Hepatic stellate cell (primary cell): ENCODE measurements at regions not wholly inside any gene's neighbourhood (a gene's known extent, or its start where the extent isn't known, plus 50 kb on each side); places are given as distances from the start of the nearest gene placed in this dataset.
"Not testable (repeated sequence)": the region's sequence is repeated elsewhere in the genome, so short reads cannot be mapped to it uniquely, and the experiment has no call there.

Experiments
- DNase-seq: peaks from one replicate; pipeline ENCODE4 v3.0.0; 2011; ENCODE audit warnings: low spot score

GRCh38 chr4:38470735-38471262, 193.2 kb upstream of the KLF3 start:
- DNase-seq, result no peak

GRCh38 chr4:38482696-38483095, 181.3 kb upstream of the KLF3 start:
- DNase-seq, result no peak

DNA sequence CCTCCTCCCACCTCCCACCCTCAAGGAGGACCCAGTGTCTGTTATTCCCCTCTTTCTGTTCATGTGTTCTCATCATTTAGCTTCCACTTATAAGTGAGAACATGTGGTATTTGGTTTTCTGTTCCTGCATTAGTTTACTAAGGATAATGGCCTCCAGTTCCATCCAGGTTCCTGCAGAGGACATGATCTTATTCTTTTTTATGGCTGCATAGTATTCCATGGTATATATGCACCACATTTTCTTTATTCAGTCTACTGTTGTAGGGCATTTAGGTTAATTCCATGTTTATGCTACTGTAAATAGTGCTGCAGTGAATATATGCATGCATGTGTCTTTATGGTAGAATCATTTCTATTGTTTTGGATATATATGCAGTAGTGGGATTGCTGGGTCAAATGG, 180.4 kb upstream of the KLF3 start:
- DNase-seq, result not testable (repeated sequence)

DNA sequence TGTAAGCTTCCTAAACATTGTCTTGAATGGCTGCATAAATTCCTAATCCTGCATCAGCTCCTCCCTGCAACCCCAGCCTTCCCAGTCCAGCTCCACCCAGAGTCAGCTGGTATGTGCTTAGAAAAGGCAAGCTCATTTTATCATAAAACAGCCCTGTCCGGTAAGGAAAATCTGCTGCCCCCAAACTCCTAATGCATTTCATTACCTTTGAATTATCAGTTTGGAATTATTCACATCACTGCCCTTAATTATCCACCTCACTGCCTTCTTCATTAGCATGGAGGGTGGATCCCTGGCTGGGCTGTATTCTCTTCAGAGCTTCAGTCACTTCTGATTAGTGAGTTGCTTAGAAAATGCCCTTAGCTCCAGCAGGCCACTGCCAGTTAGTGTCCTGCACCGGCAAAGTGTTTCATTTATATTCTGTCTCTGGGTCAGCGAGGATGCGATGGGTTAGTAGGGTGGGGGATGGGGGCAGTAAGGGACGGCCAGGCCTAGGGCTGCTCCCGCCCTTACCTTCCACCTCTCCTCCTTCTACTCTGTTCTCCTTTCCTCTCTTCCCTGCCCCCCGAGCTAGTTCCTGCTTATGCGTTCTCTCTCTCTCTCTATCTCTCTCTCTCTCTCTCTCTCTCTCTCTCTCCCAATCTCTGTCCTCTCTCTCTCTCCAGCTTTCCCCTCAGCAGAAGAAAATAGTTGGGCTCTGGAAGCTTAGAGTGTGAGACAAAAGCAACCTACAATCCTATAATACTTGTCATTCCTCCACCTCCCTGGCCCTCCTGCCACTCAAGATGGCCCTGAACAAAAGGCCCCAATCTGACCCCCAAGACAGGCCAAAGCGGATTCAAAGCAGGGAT, 174.8 kb upstream of the KLF3 start:
- DNase-seq, result no peak

GRCh38 chr4:38489924-38490639, 173.9 kb upstream of the KLF3 start:
- DNase-seq, result no peak

- DNase-seq, result no peak
Observed at GRCh38 chr4:38490753-38491446, 173.1 kb upstream of the KLF3 start.

DNA sequence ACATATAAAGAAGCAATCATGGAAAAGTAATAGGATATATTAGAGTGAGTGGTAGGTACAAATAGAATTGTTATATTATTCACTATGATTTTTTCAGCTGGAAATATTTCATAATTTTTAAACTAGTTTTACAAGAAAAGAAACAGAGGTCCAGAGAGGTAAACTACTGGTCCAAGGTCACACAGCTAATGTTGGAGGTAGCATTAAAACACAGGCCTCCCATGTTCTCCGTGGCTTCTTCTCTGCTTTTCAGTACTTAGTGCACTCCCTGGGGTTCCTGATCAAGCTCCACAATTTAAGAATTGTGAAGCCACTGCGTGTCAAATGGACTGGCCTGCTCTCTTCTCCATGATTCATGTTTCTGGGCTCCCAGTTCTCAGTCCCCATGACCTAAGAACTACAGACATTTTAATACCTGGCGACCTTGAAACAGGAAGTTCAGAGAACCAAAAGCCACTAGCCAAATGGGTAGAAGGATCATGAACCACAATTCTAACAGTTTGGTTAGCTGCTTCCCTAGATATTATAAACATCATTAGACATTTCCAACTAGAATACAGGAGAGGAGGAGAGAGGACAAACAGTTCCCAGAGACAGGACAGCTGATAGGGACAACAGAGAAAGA, 172.0 kb upstream of the KLF3 start:
- no peak for DNase-seq

- DNase-seq, result no peak
Observed at GRCh38 chr4:38493066-38493465, 170.9 kb upstream of the KLF3 start.

GRCh38 chr4:38495446-38495845, 168.6 kb upstream of the KLF3 start:
- DNase-seq, result no peak

DNA sequence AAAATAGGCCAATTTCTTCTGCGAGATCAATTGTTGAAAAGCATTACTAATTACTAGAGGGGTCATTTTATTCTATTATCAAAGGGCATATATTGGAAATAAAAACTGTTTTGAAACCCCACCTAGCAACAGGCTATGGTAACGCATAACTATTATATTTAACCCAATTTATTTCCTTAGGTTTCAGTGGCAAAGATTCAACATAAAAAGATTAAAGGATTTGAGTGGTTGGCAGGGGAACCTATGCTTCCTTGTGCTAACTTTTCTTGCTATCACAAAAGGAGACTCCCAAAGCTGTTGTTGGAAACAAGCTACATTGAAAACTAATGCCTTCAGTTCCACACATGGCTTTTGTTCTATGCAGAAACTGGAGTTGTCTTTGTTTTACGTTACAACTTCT, 166.9 kb upstream of the KLF3 start:
- DNase-seq, result no peak

- no peak for DNase-seq
Observed at GRCh38 chr4:38499101-38499500, 164.9 kb upstream of the KLF3 start.

DNA sequence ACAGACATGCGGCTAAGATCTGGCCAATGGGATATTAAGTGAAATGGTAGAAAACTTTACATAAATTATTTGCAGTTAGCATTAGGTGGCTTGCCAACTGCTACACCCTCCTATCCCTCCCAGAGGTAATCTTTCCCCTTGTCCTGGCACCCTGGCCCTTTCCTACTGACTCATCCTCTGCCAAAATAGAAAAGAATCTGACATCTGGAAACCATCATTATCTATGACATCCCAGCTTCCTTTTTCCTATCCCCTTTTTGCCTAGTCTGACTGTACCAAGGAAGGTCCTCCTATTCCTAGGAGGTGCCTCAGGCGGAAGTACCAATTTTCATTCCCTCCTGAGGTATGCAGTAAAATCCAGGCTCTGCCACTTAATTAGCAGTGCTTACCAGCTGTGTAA, 163.6 kb upstream of the KLF3 start:
- no peak for DNase-seq

DNA sequence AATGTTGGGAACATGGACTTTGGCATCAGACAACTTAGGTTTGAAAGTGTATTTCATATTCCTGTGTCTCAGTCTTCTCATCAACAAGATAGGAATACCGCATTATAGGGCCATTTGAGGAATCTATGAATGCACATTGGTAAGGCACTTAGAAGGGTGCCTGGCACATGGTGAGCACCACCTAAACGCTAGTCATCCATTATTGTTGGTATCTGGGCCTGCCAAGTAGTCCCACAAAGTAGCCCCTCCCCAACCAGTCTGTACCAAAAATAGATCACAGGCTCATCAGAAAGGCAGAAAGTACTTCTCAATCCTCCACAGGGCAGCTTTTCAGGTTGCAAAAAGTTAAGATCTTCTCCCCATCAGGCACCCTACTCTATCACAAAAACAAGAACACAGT, 162.3 kb upstream of the KLF3 start:
- DNase-seq, result no peak

GRCh38 chr4:38503689-38504395, 160.2 kb upstream of the KLF3 start:
- DNase-seq, result no peak

DNA sequence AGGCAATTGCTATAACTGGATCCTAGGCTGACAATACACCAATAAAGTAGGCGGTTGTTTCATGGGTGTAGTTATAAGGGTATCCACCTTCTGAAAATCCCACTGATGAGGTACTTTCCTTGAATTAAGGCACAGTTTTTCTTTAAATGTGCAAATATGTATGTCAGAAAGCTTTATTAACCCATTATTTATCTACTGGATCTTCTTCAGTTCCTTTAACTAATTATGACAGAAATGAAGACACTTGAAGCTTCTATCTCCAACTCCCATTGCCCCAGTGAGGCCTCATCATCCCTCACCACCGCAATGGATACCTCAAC, 159.6 kb upstream of the KLF3 start:
- DNase-seq, result no peak

DNA sequence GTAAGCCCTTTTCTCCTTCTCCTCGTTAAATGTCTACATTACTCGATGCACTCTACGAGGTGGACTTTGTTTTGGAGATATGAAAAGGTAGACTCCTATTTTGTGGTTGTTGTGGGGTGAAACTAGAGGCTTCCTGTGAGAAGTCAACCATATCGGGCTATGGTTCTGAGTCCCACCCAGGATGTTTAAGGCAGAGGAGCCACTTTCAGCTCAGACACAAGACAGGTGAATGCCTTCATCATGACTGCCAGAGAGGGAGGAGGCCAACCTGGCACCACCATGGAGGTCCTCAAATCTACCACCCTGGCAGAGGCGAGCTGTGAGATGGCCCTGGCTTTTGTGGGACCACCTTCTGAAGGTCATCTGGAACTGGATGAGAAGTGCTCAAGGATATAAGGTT, 154.4 kb upstream of the KLF3 start:
- DNase-seq, result no peak

- no peak for DNase-seq
Observed at GRCh38 chr4:38510201-38510600, 153.8 kb upstream of the KLF3 start.

DNA sequence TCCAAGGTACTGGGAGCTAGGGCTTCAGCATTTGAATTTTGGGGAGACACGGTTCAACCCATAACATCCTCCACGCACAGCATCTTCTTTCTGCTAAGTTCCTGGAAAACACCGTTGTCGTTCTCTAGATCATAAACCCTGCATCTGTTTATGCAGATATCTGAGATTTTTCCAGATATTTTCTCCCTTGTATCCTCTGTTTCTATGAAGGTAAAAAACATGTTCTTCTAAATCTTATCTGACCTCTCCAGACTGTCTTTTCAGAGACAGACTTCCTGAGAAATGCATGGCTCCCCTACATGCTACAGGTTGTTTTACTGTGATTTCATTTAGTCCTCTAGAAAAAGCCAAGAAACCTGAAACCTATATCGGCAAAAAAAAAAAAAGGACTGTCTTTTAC, 152.3 kb upstream of the KLF3 start:
- no peak for DNase-seq

GRCh38 chr4:38512840-38513239, 151.2 kb upstream of the KLF3 start:
- no peak for DNase-seq

- DNase-seq, result no peak
Observed at GRCh38 chr4:38514465-38515146, 149.4 kb upstream of the KLF3 start.

DNA sequence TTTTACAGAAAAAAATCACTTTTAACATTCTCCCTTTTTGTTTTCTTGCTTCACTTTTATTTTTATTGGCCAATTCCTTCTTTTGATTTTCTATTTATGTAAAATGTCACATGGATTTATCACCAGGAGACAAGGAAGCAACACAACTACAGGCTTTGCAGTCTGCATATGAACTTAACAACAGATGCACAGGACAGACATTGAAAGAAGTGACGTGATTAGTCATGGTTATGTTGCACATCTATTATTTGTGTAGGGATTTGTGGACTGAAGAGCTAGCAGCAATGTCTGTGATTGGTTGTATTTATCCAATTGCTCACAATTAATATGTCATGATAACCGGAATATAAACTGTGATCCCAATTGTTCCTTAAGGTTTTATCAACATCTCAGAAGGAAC, 147.8 kb upstream of the KLF3 start:
- DNase-seq, result no peak
